GM23338 (cell line): ENCODE measurements at regions not wholly inside any gene's neighbourhood (a gene's known extent, or its start where the extent isn't known, plus 50 kb on each side); places are given as distances from the start of the nearest gene placed in this dataset.

Source experiments
- ATAC-seq: fragments of 200-7000 bp; cut with Tn5 transposase; 3 replicates; pipeline ENCODE4 v1.9.1; 2020
- DNase-seq: peaks from one replicate; pipeline ENCODE4 v3.0.0-alpha.2; 2015; ENCODE audit warnings: low spot score
- H2AFZ ChIP-seq: fragments of 200-600 bp; sonication (generic); 2 replicates; pipeline ENCODE4 v1.8.0; 2016; ENCODE audit warnings: antibody characterized with exemption, mild to moderate bottlenecking, moderate library complexity
- H3F3A ChIP-seq: fragments of 200-600 bp; sonication (generic); replicated peaks from 2 replicates; pipeline ENCODE4 v1.8.0; 2017; ENCODE audit warnings: antibody characterized with exemption, mixed run types, low read depth
- H3K27ac ChIP-seq: fragments of 200-600 bp; sonication (generic); 2 replicates; pipeline ENCODE4 v1.6.1; 2016; ENCODE audit warnings: low read depth
- H3K27me3 ChIP-seq: fragments of 200-600 bp; sonication (generic); 2 replicates; pipeline ENCODE4 v1.8.0; 2016; ENCODE audit warnings: mild to moderate bottlenecking, mixed run types, moderate library complexity; ENCODE audit not compliant: insufficient read depth
- H3K36me3 ChIP-seq: fragments of 200-600 bp; sonication (generic); 2 replicates; pipeline ENCODE4 v1.8.0; 2016; ENCODE audit warnings: mild to moderate bottlenecking; ENCODE audit not compliant: insufficient read depth
- H3K4me1 ChIP-seq: fragments of 200-600 bp; sonication (generic); 2 replicates; pipeline ENCODE4 v1.8.0; 2016; ENCODE audit warnings: mild to moderate bottlenecking, moderate library complexity; ENCODE audit not compliant: insufficient read depth
- H3K4me2 ChIP-seq: fragments of 200-600 bp; sonication (generic); 2 replicates; pipeline ENCODE4 v1.7.1; 2017; ENCODE audit warnings: mixed run types
- H3K4me3 ChIP-seq: fragments of 200-600 bp; sonication (generic); 2 replicates; pipeline ENCODE4 v1.6.1; 2016; ENCODE audit warnings: mixed run types
- H3K79me2 ChIP-seq: fragments of 200-600 bp; sonication (generic); replicated peaks from 2 replicates; pipeline ENCODE4 v1.8.0; 2017; ENCODE audit warnings: mild to moderate bottlenecking; ENCODE audit not compliant: insufficient read depth
- H3K9me2 ChIP-seq: fragments of 200-600 bp; sonication (generic); 2 replicates; pipeline ENCODE4 v1.8.0; 2017; ENCODE audit not compliant: insufficient read depth
- H4K20me1 ChIP-seq: fragments of 200-600 bp; sonication (generic); replicated peaks from 2 replicates; pipeline ENCODE4 v1.8.0; 2017; ENCODE audit warnings: mild to moderate bottlenecking; ENCODE audit not compliant: insufficient read depth
- H3K27ac Mint-ChIP-seq: 2 replicates; pipeline ENCODE4 v1.8.0; 2020; ENCODE audit warnings: inconsistent platforms, mild to moderate bottlenecking, moderate library complexity, mixed read lengths
- H3K27me3 Mint-ChIP-seq: 3 replicates; pipeline ENCODE4 v1.8.0; 2022; ENCODE audit warnings: low read depth, mild to moderate bottlenecking, moderate library complexity, mixed read lengths, inconsistent platforms; ENCODE audit not compliant: insufficient read depth, poor library complexity
- H3K36me3 Mint-ChIP-seq: 3 replicates; pipeline ENCODE4 v1.8.0; 2021; ENCODE audit warnings: low read depth, mild to moderate bottlenecking, inconsistent platforms, moderate library complexity, mixed read lengths
- H3K4me1 Mint-ChIP-seq: 3 replicates; pipeline ENCODE4 v1.8.0; 2020; ENCODE audit warnings: mild to moderate bottlenecking, inconsistent platforms, mixed read lengths
- H3K4me3 Mint-ChIP-seq: 3 replicates; pipeline ENCODE4 v1.8.0; 2021; ENCODE audit warnings: moderate library complexity, mild to moderate bottlenecking, inconsistent platforms, mixed read lengths
- H3K9me3 Mint-ChIP-seq: 3 replicates; pipeline ENCODE4 v1.8.0; 2020; ENCODE audit warnings: moderate library complexity, mild to moderate bottlenecking, inconsistent platforms, mixed read lengths
- CTCF ChIP-seq, 2 experiments: fragments of 200-600 bp in 1 of 2; sonication (generic) in 1 of 2; conservative IDR thresholded peaks; 2 replicates each; pipeline versions ENCODE4 v1.5.1 to v1.6.1; 2016 to 2017; ENCODE audit warnings: antibody characterized with exemption in 2 of 2, low read depth in 2 of 2, mild to moderate bottlenecking in 2 of 2, moderate library complexity in 1 of 2
- EZH2 ChIP-seq: fragments of 200-600 bp; sonication (generic); IDR thresholded peaks from one replicate; pipeline ENCODE4 v1.8.0; 2017; ENCODE audit warnings: antibody characterized with exemption, mild to moderate bottlenecking, low read depth; ENCODE audit not compliant: unreplicated experiment
- EZH2phosphoT487 ChIP-seq: fragments of 200-600 bp; sonication (generic); IDR thresholded peaks from one replicate; pipeline ENCODE4 v1.8.1; 2018; ENCODE audit warnings: antibody characterized with exemption; ENCODE audit not compliant: unreplicated experiment
- REST ChIP-seq: IDR thresholded peaks from one replicate; pipeline ENCODE4 v1.6.1; 2018; ENCODE audit warnings: antibody characterized with exemption; ENCODE audit not compliant: unreplicated experiment
- STAT1 ChIP-seq: IDR thresholded peaks from one replicate; pipeline ENCODE4 v1.6.1; 2016; ENCODE audit warnings: antibody characterized with exemption; ENCODE audit not compliant: unreplicated experiment
- ZNF114 ChIP-seq: fragments of 250-450 bp; sonication (Bioruptor Pico); IDR thresholded peaks from 2 replicates; pipeline ENCODE4 v1.5.0; 2020; ENCODE audit warnings: mild to moderate bottlenecking, moderate library complexity
- ZNF331 ChIP-seq: fragments of 250-450 bp; sonication (Bioruptor Pico); IDR thresholded peaks from 2 replicates; pipeline ENCODE4 v1.5.0; 2020; ENCODE audit warnings: low read depth, mild to moderate bottlenecking, moderate library complexity

- TF ChIP-seq CTCF (conservative IDR thresholded peaks at IDR 0.05; ENCODE audit: low read depth in 2 of 2) (no peak), ZNF331 (CRISPR knock-in tag) (no peak), EZH2phosphoT487 (no peak)
These were observed 341.9 kb downstream of the C12orf75 start (continued) for GRCh38 chr12:105672121-105672975.

- Histone ChIP-seq H4K20me1 (no peaks in the 10 kb centered on the region), H3F3A (no peaks in the 10 kb centered on the region), H3K27me3 (no peaks in the 10 kb centered on the region), H3K4me3 (no peak overlapping the region), H3K27ac (no peak overlapping the region), H3K9me2 (peaks cover 12% of the 10 kb centered on the region), H2AFZ (no peak overlapping the region), H3K4me1 (no peaks in the 10 kb centered on the region), H3K79me2 (no peaks in the 10 kb centered on the region), H3K36me3 (no peaks in the 10 kb centered on the region), H3K4me2 (no peak overlapping the region)
- H3K4me1 Mint-ChIP-seq, result no peaks in the 10 kb centered on the region
- no peak overlapping the region for H3K4me3 Mint-ChIP-seq
- no peaks in the 10 kb centered on the region for H3K9me3 Mint-ChIP-seq
- TF ChIP-seq STAT1, result no peak
- TF ChIP-seq EZH2, result no peak
- no peak for TF ChIP-seq REST
- no peak for TF ChIP-seq CTCF (conservative IDR thresholded peaks at IDR 0.05; ENCODE audit: low read depth in 2 of 2)
- no peak for TF ChIP-seq ZNF331 (CRISPR knock-in tag)
- no peak for TF ChIP-seq ZNF114 (CRISPR knock-in tag)
- H3K27me3 Mint-ChIP-seq, result peaks cover 2% of the 10 kb centered on the region
- no peaks in the 10 kb centered on the region for H3K36me3 Mint-ChIP-seq
- ATAC-seq, result no peak
- H3K27ac Mint-ChIP-seq, result no peak overlapping the region
- no peak for DNase-seq
These were observed 344.6 kb downstream of the C12orf75 start for GRCh38 chr12:105674871-105675699.
